LNCAP (cell line): ENCODE measurements at regions not wholly inside any gene's neighbourhood (a gene's known extent, or its start where the extent isn't known, plus 50 kb on each side); places are given as distances from the start of the nearest gene placed in this dataset.

Experiments used
- CTCF ChIP-seq: fragments of 450-650 bp; IDR thresholded peaks from 2 replicates; pipeline ENCODE4 v1.5.1; 2017; ENCODE audit warnings: mild to moderate bottlenecking

GRCh38 chr11:135015966-135016365 is 603.9 kb upstream of the B3GAT1 start:
- TF ChIP-seq CTCF: no peak

- no peak for TF ChIP-seq CTCF
These were observed 597.1 kb upstream of the B3GAT1 start for GRCh38 chr11:135009125-135009524.

GRCh38 chr11:135008412-135008811 is 596.4 kb upstream of the B3GAT1 start:
- no peak for TF ChIP-seq CTCF

GRCh38 chr11:135008001-135008405 is 596.0 kb upstream of the B3GAT1 start:
- no peak for TF ChIP-seq CTCF

- TF ChIP-seq CTCF: no peak
These were observed 594.8 kb upstream of the B3GAT1 start for GRCh38 chr11:135006800-135007199.

- TF ChIP-seq CTCF: no peak
These were observed 592.5 kb upstream of the B3GAT1 start for GRCh38 chr11:135004495-135004894.

GRCh38 chr11:135002236-135002635 is 590.2 kb upstream of the B3GAT1 start:
- TF ChIP-seq CTCF: no peak

- TF ChIP-seq CTCF: no peak
These were observed 589.5 kb upstream of the B3GAT1 start for GRCh38 chr11:135001581-135001980.
